Activated CD4-positive, alpha-beta T cell treated with anti-CD3 and anti-CD28 coated beads, Interleukin-2, Interleukin-4, amounts not matched to agents 100 ng/mL and 50 ng/mL, durations not matched to agents 16 hours and 8 hours (primary cell): ENCODE measurements at regions not wholly inside any gene's neighbourhood (a gene's known extent, or its start where the extent isn't known, plus 50 kb on each side); places are given as distances from the start of the nearest gene placed in this dataset.

Experiments used
- DNase-seq: peaks from one replicate; pipeline ENCODE4 v3.0.0-alpha.2; 2020; ENCODE audit warnings: low spot score

GRCh38 chr10:16352146-16352545, 84.7 kb upstream of the PTER start:
- no peak for DNase-seq

GRCh38 chr10:16360001-16360400, 76.8 kb upstream of the PTER start:
- no peak for DNase-seq

GRCh38 chr10:16360425-16360824, 76.4 kb upstream of the PTER start:
- no peak for DNase-seq

- no peak for DNase-seq
Observed at GRCh38 chr10:16361086-16361485, 75.7 kb upstream of the PTER start.

GRCh38 chr10:16363741-16364140, 73.1 kb upstream of the PTER start:
- no peak for DNase-seq

GRCh38 chr10:16367621-16368292, 69.1 kb upstream of the PTER start:
- no peak for DNase-seq

GRCh38 chr10:16381083-16381482, 55.7 kb upstream of the PTER start:
- no peak for DNase-seq

GRCh38 chr10:16384021-16384420, 52.8 kb upstream of the PTER start:
- DNase-seq = no peak

GRCh38 chr10:16386855-16387254, 50.0 kb upstream of the PTER start:
- DNase-seq = no peak
